ENCODE measurements at regions not wholly inside any gene's neighbourhood (a gene's known extent, or its start where the extent isn't known, plus 50 kb on each side); places are given as distances from the start of the nearest gene placed in this dataset.
"Not testable (repeated sequence)": the region's sequence is repeated elsewhere in the genome, so short reads cannot be mapped to it uniquely, and the experiment has no call there.

DNA sequence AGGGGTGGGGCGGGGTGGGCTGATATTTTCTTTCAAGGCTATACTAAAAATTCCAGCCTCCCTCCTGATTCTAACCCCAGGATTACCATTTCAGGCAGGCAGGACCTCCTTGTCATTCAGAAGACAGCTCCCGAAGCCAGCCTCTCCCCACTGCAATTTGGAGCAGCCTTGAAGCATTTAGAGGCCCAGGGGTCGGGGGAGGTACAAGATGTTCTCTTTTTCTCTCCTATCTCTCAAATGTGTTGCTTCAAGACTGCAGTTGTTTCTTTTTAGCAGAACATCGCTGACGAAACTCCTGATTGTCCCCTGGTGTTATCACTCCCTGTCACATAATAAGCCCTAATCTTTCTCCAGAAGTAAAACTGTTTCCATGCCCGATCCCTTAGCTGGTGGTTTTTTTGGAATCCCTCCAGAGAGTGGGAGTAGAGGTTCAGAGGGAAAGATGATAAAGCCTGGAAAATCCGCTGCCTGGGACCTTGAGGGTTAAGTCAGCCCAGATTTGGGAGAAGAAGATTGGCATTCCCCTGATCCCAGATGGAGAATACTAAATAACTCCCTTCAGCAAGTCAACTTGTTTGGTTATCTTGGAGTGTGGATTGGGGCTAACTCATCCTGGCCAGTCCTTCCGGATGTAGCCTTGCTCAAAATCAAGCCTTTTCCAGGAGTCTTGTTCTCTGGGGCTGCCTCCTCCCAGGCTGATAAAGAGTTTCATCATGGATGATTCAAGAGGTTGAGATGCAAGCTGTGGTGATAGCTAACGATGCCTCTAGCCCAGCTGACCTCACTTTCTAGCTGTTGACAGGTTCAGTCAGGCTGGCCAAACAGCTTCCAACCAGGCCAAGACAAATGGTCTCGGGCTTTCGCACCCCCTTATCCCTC, 71.3 kb downstream of the SOX9 start:
- ChIA-PET POLR2A (ENCODE audit: unreplicated experiment) (no interaction called here), CTCF (no interaction called here)
- Histone ChIP-seq H3K9me2 (replicated peaks; ENCODE audit: low read length) (no peaks in the 10 kb centered on the region), H3K27ac (ENCODE audit: low read length) (no peak overlapping the region), H3K4me1 (ENCODE audit: insufficient read depth, low read length) (no peaks in the 10 kb centered on the region), H3K4me3 (ENCODE audit: low read length) (no peak overlapping the region), H3K36me3 (ENCODE audit: low read depth, low read length) (no peaks in the 10 kb centered on the region), H3K79me2 (ENCODE audit: low read length) (no peaks in the 10 kb centered on the region), H3K27me3 (ENCODE audit: low read length) (no peaks in the 10 kb centered on the region), H3K9ac (ENCODE audit: low read length) (no peak overlapping the region), H3K9me3 (ENCODE audit: low read length) (no peaks in the 10 kb centered on the region), H3F3A (ENCODE audit: low read length, unreplicated experiment) (no peaks in the 10 kb centered on the region), H3K4me2 (ENCODE audit: low read length) (no peak overlapping the region), H2AFZ (ENCODE audit: low read length) (no peak overlapping the region), H4K20me1 (ENCODE audit: low read length) (no peaks in the 10 kb centered on the region)
- intact Hi-C loops (cut with micrococcal nuclease): no loop called here
- peak; percentile 14 for DNase-seq
- ATAC-seq: no peak
- BruUV-seq (replicated peaks): no TSS peak
- TF ChIP-seq, protein P1, sequence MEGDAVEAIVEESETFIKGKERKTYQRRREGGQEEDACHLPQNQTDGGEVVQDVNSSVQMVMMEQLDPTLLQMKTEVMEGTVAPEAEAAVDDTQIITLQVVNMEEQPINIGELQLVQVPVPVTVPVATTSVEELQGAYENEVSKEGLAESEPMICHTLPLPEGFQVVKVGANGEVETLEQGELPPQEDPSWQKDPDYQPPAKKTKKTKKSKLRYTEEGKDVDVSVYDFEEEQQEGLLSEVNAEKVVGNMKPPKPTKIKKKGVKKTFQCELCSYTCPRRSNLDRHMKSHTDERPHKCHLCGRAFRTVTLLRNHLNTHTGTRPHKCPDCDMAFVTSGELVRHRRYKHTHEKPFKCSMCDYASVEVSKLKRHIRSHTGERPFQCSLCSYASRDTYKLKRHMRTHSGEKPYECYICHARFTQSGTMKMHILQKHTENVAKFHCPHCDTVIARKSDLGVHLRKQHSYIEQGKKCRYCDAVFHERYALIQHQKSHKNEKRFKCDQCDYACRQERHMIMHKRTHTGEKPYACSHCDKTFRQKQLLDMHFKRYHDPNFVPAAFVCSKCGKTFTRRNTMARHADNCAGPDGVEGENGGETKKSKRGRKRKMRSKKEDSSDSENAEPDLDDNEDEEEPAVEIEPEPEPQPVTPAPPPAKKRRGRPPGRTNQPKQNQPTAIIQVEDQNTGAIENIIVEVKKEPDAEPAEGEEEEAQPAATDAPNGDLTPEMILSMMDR (conservative IDR thresholded peaks at IDR 0.05; ENCODE audit: low read depth, low read length): no peak
- TF ChIP-seq EZH2 (IDR thresholded peaks at IDR 0.05; ENCODE audit: low read length, unreplicated experiment): no peak
- no peak for TF ChIP-seq EZH2phosphoT487 (IDR thresholded peaks at IDR 0.05; ENCODE audit: borderline replicate concordance, low read length)

DNA sequence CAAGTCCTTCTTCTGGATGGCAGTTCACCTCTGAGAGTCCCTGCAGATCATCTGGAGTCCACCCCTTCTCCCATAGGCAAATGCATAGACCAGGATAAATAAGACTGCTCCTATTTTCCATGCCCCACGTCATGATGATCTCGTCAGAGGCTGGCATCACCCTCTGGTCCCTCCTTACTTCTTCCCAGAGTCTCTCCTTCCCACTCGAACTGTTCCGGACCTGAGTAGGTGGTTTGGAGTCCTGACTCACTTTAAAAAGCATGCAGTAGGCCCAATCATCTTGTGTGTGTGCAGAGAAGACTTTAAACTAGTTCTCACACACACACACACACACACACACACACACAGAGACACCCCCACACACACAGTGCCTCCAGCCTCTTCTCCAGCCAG, 72.0 kb downstream of the SOX9 start:
- ChIA-PET CTCF (no interaction called here), POLR2A (ENCODE audit: unreplicated experiment) (no interaction called here)
- H2AFZ ChIP-seq (ENCODE audit: low read length): no peak overlapping the region
- ATAC-seq (no peak), DNase-seq (no peak)
- H3K79me2 ChIP-seq (ENCODE audit: low read length): no peaks in the 10 kb centered on the region
- H3K9me3 ChIP-seq (ENCODE audit: low read length): no peaks in the 10 kb centered on the region
- H4K20me1 ChIP-seq (ENCODE audit: low read length): no peaks in the 10 kb centered on the region
- no peaks in the 10 kb centered on the region for H3K9me2 ChIP-seq (replicated peaks; ENCODE audit: low read length)
- no peak overlapping the region for H3K27ac ChIP-seq (ENCODE audit: low read length)
- H3K4me1 ChIP-seq (ENCODE audit: insufficient read depth, low read length): no peaks in the 10 kb centered on the region
- no peak overlapping the region for H3K4me3 ChIP-seq (ENCODE audit: low read length)
- H3K4me2 ChIP-seq (ENCODE audit: low read length): no peak overlapping the region
- no peak for TF ChIP-seq EZH2phosphoT487 (IDR thresholded peaks at IDR 0.05; ENCODE audit: borderline replicate concordance, low read length)
- TF ChIP-seq, protein P1 (conservative IDR thresholded peaks at IDR 0.05; ENCODE audit: low read depth, low read length): no peak
- no peak for TF ChIP-seq EZH2 (IDR thresholded peaks at IDR 0.05; ENCODE audit: low read length, unreplicated experiment)
- no peaks in the 10 kb centered on the region for H3K27me3 ChIP-seq (ENCODE audit: low read length)
- no peaks in the 10 kb centered on the region for H3F3A ChIP-seq (ENCODE audit: low read length, unreplicated experiment)
- no peaks in the 10 kb centered on the region for H3K36me3 ChIP-seq (ENCODE audit: low read depth, low read length)
- intact Hi-C loops (cut with micrococcal nuclease): no loop called here
- no peak overlapping the region for H3K9ac ChIP-seq (ENCODE audit: low read length)
- BruUV-seq (replicated peaks): no TSS peak

DNA sequence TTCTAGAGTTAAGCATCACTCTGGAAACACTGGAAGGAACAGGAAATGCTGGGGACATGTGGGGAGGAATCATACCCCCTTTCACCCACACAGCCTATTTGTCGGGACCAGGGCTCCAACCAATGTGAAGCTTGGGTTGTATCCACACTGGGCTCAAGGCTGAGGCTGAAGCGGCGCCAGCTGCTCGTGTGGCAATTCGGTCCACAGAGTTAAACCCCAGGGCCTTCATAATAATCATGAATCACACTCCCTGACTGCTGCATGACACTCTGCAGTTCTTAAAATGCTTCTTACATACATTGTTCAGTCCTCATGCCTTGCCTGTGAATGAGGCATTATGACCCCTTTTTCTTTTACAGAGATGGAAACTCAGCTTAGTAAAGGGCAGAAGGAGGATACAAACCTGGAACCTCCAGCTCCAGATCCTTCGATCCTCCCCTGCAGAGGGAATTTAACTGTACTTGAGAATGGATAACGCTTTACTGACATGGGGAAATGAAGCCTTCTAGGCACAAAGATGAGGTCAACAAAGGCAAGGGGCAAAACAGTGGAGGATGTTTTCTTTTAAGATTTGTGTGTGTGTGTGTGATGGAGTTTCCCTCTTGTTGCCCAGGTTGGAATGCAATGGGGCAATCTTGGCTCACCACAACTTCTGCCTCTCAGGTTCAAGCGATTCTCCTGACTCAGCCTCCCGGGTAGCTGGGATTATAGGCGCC, 72.7 kb downstream of the SOX9 start:
- DNase-seq (no peak), ATAC-seq (no peak)
- no peak for TF ChIP-seq EZH2phosphoT487 (IDR thresholded peaks at IDR 0.05; ENCODE audit: borderline replicate concordance, low read length)
- TF ChIP-seq, protein P1 (conservative IDR thresholded peaks at IDR 0.05; ENCODE audit: low read depth, low read length): no peak
- no peak for TF ChIP-seq EZH2 (IDR thresholded peaks at IDR 0.05; ENCODE audit: low read length, unreplicated experiment)
- Histone ChIP-seq H3K4me2 (ENCODE audit: low read length) (no peak overlapping the region), H3K9me3 (ENCODE audit: low read length) (no peaks in the 10 kb centered on the region), H3K27me3 (ENCODE audit: low read length) (no peaks in the 10 kb centered on the region), H4K20me1 (ENCODE audit: low read length) (no peaks in the 10 kb centered on the region), H2AFZ (ENCODE audit: low read length) (no peak overlapping the region), H3F3A (ENCODE audit: low read length, unreplicated experiment) (no peaks in the 10 kb centered on the region), H3K36me3 (ENCODE audit: low read depth, low read length) (no peaks in the 10 kb centered on the region), H3K4me1 (ENCODE audit: insufficient read depth, low read length) (no peaks in the 10 kb centered on the region), H3K4me3 (ENCODE audit: low read length) (no peak overlapping the region), H3K9me2 (replicated peaks; ENCODE audit: low read length) (no peaks in the 10 kb centered on the region), H3K9ac (ENCODE audit: low read length) (no peak overlapping the region), H3K27ac (ENCODE audit: low read length) (no peak overlapping the region), H3K79me2 (ENCODE audit: low read length) (no peaks in the 10 kb centered on the region)
- no TSS peak for BruUV-seq (replicated peaks)
- ChIA-PET CTCF (no interaction called here), POLR2A (ENCODE audit: unreplicated experiment) (interaction anchor here (0.7 kb wide), 1 partner anchor 97 kb away, joined by 3 read pairs; no protein-coding TSS in a partner anchor)
- intact Hi-C loops (cut with micrococcal nuclease): no loop called here

- H3K4me1 ChIP-seq (ENCODE audit: insufficient read depth, low read length); H3F3A ChIP-seq (ENCODE audit: low read length, unreplicated experiment); POLR2A ChIA-PET (ENCODE audit: unreplicated experiment); H3K4me3 ChIP-seq (ENCODE audit: low read length); H3K27ac ChIP-seq (ENCODE audit: low read length); H3K27me3 ChIP-seq (ENCODE audit: low read length); H3K9me2 ChIP-seq (replicated peaks; ENCODE audit: low read length); H2AFZ ChIP-seq (ENCODE audit: low read length); DNase-seq; H3K9me3 ChIP-seq (ENCODE audit: low read length); H3K9ac ChIP-seq (ENCODE audit: low read length); ATAC-seq; H3K4me2 ChIP-seq (ENCODE audit: low read length); BruUV-seq (replicated peaks); H4K20me1 ChIP-seq (ENCODE audit: low read length); H3K36me3 ChIP-seq (ENCODE audit: low read depth, low read length); intact Hi-C loops (cut with micrococcal nuclease); CTCF ChIA-PET; H3K79me2 ChIP-seq (ENCODE audit: low read length): not testable (repeated sequence)
Observed at GRCh38 chr17:72194107-72194440, 73.3 kb downstream of the SOX9 start.

Data from PC-3 (cell line).